Lower leg skin (tissue), 4 donors: ENCODE measurements at regions not wholly inside any gene's neighbourhood (a gene's known extent, or its start where the extent isn't known, plus 50 kb on each side); places are given as distances from the start of the nearest gene placed in this dataset.

Experiments used
- DNase-seq, 2 donors: peaks; one replicate each; pipeline ENCODE4 v3.0.0-alpha.2; 2019; ENCODE audit warnings: low spot score in 2 of 2
- H3K4me3 ChIP-seq: fragments of 200-600 bp; sonication (generic); 2 replicates; pipeline ENCODE4 v1.5.1; 2017; ENCODE audit warnings: mild to moderate bottlenecking, low read depth; ENCODE audit not compliant: poor library complexity, severe bottlenecking
- POLR2A ChIP-seq, 2 donors: fragments of 450-650 bp; IDR thresholded peaks; one replicate each; pipeline ENCODE4 v1.6.1; 2016 to 2017; ENCODE audit warnings: antibody characterized with exemption in 2 of 2, mild to moderate bottlenecking in 1 of 2, moderate library complexity in 1 of 2
- WGBS, 2 donors: methylation state at CpG; one replicate each; pipeline ENCODE4 v1.1.5; 2018; 5-methylcytosine and 5-hydroxymethylcytosine counted together
- intact Hi-C: fragments of 100-400 bp; cut with DNase I; formaldehyde crosslinking; loops from one replicate; pipeline ENCODE4 v1.15.0; 2023; ENCODE audit warnings: low total_unique reads
- TF ChIP-seq, protein P1 (sequence below), 3 donors: fragments of 450-650 bp; IDR thresholded peaks; one replicate each; pipeline ENCODE4 v1.5.1; 2016; ENCODE audit warnings: antibody characterized with exemption in 3 of 3, mild to moderate bottlenecking in 3 of 3, moderate library complexity in 2 of 3

DNA sequence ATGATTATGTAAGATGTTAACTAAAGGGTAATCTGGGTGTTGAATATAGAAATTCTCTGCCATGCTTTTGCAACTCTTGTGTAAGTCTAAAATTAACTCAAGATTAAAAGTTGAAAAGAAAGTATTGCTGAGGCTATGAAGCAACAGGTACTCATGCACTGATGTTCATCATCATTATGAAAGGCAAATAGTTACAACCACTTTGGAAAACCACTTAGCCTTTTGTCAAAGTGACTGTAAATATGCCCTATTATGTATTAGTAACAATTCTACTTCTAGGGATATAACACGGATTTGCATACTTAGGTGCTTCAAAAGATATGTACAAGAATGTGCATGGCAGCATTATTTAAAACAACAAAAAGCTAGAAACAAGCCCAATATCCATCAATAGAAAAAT, 227.8 kb upstream of the CXXC4 start:
- TF ChIP-seq POLR2A (IDR thresholded peaks at IDR 0.05), result no peak
- TF ChIP-seq, protein P1, sequence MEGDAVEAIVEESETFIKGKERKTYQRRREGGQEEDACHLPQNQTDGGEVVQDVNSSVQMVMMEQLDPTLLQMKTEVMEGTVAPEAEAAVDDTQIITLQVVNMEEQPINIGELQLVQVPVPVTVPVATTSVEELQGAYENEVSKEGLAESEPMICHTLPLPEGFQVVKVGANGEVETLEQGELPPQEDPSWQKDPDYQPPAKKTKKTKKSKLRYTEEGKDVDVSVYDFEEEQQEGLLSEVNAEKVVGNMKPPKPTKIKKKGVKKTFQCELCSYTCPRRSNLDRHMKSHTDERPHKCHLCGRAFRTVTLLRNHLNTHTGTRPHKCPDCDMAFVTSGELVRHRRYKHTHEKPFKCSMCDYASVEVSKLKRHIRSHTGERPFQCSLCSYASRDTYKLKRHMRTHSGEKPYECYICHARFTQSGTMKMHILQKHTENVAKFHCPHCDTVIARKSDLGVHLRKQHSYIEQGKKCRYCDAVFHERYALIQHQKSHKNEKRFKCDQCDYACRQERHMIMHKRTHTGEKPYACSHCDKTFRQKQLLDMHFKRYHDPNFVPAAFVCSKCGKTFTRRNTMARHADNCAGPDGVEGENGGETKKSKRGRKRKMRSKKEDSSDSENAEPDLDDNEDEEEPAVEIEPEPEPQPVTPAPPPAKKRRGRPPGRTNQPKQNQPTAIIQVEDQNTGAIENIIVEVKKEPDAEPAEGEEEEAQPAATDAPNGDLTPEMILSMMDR (IDR thresholded peaks at IDR 0.05), result no peak
- intact Hi-C loops, result no loop called here
- WGBS, 2 donors, result 74 to 87% methylated on average over 1 of the region's 1 CpG
- H3K4me3 ChIP-seq, result no peak overlapping the region
- DNase-seq, result no peak

DNA sequence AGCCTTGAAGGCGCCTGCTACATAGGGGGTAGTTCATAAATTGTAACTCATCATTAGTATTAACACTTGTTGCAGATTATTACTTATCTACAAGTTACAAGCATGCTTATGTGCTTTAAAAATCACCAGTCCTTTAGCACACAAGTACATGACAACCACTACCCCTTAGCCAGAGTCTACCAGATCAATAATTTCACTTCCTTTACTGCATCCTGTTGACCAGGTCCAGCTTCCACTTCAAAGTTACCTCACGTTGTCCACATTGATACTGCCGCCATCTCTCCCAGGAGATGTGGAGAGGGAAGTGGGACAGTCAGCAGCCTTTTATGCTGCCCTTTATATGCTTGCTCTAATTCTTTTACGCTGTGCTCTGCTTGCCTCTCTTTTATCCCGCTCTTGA, 231.3 kb upstream of the CXXC4 start:
- TF ChIP-seq POLR2A (IDR thresholded peaks at IDR 0.05), result no peak
- TF ChIP-seq, protein P1 (IDR thresholded peaks at IDR 0.05), result no peak
- DNase-seq, result no peak
- intact Hi-C loops, result no loop called here
- H3K4me3 ChIP-seq, result no peak overlapping the region
- 89 to 90% methylated on average over 5 of the region's 5 CpGs for WGBS, 2 donors

DNA sequence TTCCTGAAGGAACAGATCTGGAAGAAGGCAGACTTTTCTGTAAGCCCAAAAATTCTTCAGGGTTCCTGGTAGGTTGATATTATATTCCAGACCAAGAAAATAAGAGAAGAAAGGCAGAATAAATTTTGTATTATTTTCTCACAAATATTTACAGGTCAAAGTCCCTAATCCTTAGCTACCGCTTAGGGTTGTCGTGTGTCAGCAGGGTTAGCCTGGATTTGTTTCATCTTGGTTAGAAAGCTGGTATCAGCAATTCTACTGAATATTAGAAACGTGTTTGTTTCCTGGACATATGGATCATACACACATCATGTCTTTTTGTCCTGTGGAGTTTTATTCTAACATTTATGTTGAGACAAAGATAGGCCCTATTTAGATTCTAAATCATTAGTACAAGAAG, 232.9 kb upstream of the CXXC4 start:
- WGBS, 2 donors, result 88% methylated on average over 3 of the region's 3 CpGs
- TF ChIP-seq POLR2A (IDR thresholded peaks at IDR 0.05), result no peak
- TF ChIP-seq, protein P1 (IDR thresholded peaks at IDR 0.05), result no peak
- intact Hi-C loops, result no loop called here
- no peak overlapping the region for H3K4me3 ChIP-seq
- DNase-seq, result no peak

DNA sequence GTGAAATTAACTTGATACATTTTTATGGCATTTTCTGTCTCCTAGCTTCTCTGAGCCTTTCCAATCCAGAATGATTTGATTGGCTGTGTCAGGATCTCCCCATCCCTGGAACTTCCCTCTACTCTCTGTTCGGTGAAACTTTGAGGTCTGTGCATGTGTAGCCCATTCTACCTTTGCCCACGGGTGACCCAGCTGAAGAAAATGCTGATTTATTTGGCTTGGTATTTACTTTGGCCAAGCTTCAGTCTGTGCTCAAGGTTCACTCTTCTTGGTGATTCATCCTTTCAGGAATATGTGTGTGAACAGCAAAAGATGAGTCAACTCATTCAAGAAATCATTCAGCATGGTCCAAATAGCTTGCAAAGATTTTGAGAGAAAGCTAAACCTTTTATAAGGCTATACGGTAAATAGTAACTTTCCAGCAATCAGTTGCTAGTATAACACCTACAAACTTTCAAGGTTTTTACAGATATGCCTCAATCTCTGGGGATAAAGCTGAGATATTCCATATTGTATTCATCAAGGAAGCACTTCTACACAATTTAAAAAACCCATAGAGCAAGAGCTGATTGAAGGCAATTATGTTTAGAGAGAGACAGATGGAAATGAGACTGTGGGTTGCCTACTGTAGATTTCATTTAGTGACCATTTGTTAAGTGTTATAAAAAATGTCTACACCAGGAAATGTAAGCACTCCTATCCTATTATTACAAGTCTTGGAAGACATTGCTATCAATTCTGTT, 233.9 kb upstream of the CXXC4 start:
- WGBS, 2 donors, result 62 to 65% methylated on average over 3 of the region's 3 CpGs
- intact Hi-C loops, result no loop called here
- no peak overlapping the region for H3K4me3 ChIP-seq
- DNase-seq, result no peak
- TF ChIP-seq, protein P1 (IDR thresholded peaks at IDR 0.05), result no peak
- no peak for TF ChIP-seq POLR2A (IDR thresholded peaks at IDR 0.05)

DNA sequence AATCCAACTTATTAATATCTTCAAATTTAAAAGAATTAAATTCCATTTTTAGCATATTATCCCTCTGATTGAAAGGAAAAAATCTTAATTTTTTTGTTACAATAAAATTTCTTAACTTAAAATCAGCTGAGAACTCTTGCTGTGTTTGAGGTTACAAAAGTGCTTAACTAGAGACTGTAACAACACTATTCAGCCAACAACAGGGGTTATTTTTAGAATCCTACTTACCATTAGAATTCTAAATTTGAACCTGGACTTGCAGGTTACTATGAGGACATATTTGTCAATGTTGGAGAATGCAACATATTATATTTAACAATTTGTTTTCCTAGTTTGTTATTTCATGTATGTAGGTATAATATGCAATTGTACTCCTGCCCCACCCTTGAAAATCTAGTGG, 238.1 kb upstream of the CXXC4 start:
- no peak for TF ChIP-seq POLR2A (IDR thresholded peaks at IDR 0.05)
- TF ChIP-seq, protein P1 (IDR thresholded peaks at IDR 0.05), result no peak
- no peak for DNase-seq
- no peak overlapping the region for H3K4me3 ChIP-seq
- intact Hi-C loops, result no loop called here

DNA sequence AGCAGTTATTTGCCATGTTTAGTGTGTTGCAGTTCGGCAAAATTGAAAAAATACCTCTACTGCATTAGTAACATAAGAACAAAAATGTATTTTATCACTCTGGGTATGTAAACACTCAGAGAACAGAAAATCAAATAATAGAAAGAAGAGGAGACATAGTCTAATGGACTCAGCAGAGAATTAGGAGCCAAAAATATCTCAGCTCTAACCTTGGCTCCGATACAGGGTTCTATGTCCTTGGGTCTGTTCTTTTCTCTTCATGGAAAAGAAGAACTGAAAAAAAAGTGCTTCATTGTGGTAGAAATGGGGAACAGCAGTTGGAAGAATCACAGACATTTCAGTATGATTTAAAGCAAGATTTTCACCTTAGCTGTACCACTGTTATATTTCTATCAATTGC, 240.5 kb upstream of the CXXC4 start:
- no peak overlapping the region for H3K4me3 ChIP-seq
- 69 to 75% methylated on average over 2 of the region's 2 CpGs for WGBS, 2 donors
- intact Hi-C loops, result no loop called here
- DNase-seq, result no peak
- TF ChIP-seq POLR2A (IDR thresholded peaks at IDR 0.05), result no peak
- TF ChIP-seq, protein P1 (IDR thresholded peaks at IDR 0.05), result no peak
